ENCODE measurements at regions not wholly inside any gene's neighbourhood (a gene's known extent, or its start where the extent isn't known, plus 50 kb on each side); places are given as distances from the start of the nearest gene placed in this dataset.
A peak's percentile ranks its signal among the peaks of the same experiment; 100 is the strongest.

GRCh38 chr3:161555320-161555719 is 58.7 kb downstream of the OTOL1 start:
- H3K27ac ChIP-seq, result no peak overlapping the region
- DNase-seq, result no peak

GRCh38 chr3:161556533-161556932 is 59.9 kb downstream of the OTOL1 start:
- Histone ChIP-seq H3K27ac (no peak overlapping the region), H3K27me3 (no peaks in the 10 kb centered on the region), H3K4me1 (0 out of 2 replicates have a peak, but pooled peaks cover 6% of the 10 kb centered on the region), H3K9me3 (replicated peaks) (no peaks in the 10 kb centered on the region), H3K36me3 (no peaks in the 10 kb centered on the region), H3K4me3 (no peak overlapping the region)
- peak in 1 of 2 experiments; percentile 14 for DNase-seq

More at GRCh38 chr3:161555320-161555719, 58.7 kb downstream of the OTOL1 start:
- H3K36me3 ChIP-seq, result no peaks in the 10 kb centered on the region
- 0 out of 2 replicates have a peak, but pooled peaks cover 6% of the 10 kb centered on the region for H3K4me1 ChIP-seq
- no peaks in the 10 kb centered on the region for H3K9me3 ChIP-seq (replicated peaks)
- no peak overlapping the region for H3K4me3 ChIP-seq
- H3K27me3 ChIP-seq, result no peaks in the 10 kb centered on the region

- Histone ChIP-seq H3K4me1 (0 out of 2 replicates have a peak, but pooled peaks cover 6% of the 10 kb centered on the region), H3K9me3 (replicated peaks) (no peaks in the 10 kb centered on the region), H3K4me3 (no peak overlapping the region), H3K27me3 (no peaks in the 10 kb centered on the region), H3K36me3 (no peaks in the 10 kb centered on the region), H3K27ac (no peak overlapping the region)
- no peak for DNase-seq
These were observed 60.3 kb downstream of the OTOL1 start for GRCh38 chr3:161556941-161557340.

- Histone ChIP-seq H3K27ac (no peak overlapping the region), H3K4me1 (0 out of 2 replicates have a peak, but pooled peaks cover 6% of the 10 kb centered on the region), H3K4me3 (no peak overlapping the region), H3K27me3 (no peaks in the 10 kb centered on the region), H3K36me3 (no peaks in the 10 kb centered on the region), H3K9me3 (replicated peaks) (no peaks in the 10 kb centered on the region)
- DNase-seq, result no peak
These were observed 61.0 kb downstream of the OTOL1 start for GRCh38 chr3:161557445-161558150.

- no peak overlapping the region for H3K4me3 ChIP-seq
- H3K9me3 ChIP-seq (replicated peaks), result no peaks in the 10 kb centered on the region
- DNase-seq, result no peak
- no peaks in the 10 kb centered on the region for H3K36me3 ChIP-seq
- no peak overlapping the region for H3K27ac ChIP-seq
- 0 out of 2 replicates have a peak, but pooled peaks cover 6% of the 10 kb centered on the region for H3K4me1 ChIP-seq
- H3K27me3 ChIP-seq, result no peaks in the 10 kb centered on the region
These were observed 61.6 kb downstream of the OTOL1 start for GRCh38 chr3:161558236-161558635.

GRCh38 chr3:161559177-161559998 is 62.8 kb downstream of the OTOL1 start:
- peak; percentile 7 to 70 for DNase-seq

GRCh38 chr3:161560008-161560637 is 63.5 kb downstream of the OTOL1 start:
- DNase-seq, result peak; percentile 43 to 76
- Histone ChIP-seq H3K36me3 (no peaks in the 10 kb centered on the region), H3K27me3 (no peaks in the 10 kb centered on the region), H3K4me3 (no peak overlapping the region), H3K9me3 (replicated peaks) (no peaks in the 10 kb centered on the region), H3K4me1 (0 out of 2 replicates have a peak, but pooled peaks cover 6% of the 10 kb centered on the region), H3K27ac (no peak overlapping the region)

More at GRCh38 chr3:161559177-161559998, 62.8 kb downstream of the OTOL1 start:
- H3K9me3 ChIP-seq (replicated peaks), result no peaks in the 10 kb centered on the region
- H3K4me3 ChIP-seq, result no peak overlapping the region
- 0 out of 2 replicates have a peak, but pooled peaks cover 6% of the 10 kb centered on the region for H3K4me1 ChIP-seq
- H3K27ac ChIP-seq, result no peak overlapping the region
- H3K27me3 ChIP-seq, result no peaks in the 10 kb centered on the region
- H3K36me3 ChIP-seq, result no peaks in the 10 kb centered on the region

GRCh38 chr3:161567577-161568361 is 71.2 kb downstream of the OTOL1 start:
- no peaks in the 10 kb centered on the region for H3K36me3 ChIP-seq
- no peak for DNase-seq
- no peaks in the 10 kb centered on the region for H3K27me3 ChIP-seq
- H3K27ac ChIP-seq, result no peak overlapping the region
- no peaks in the 10 kb centered on the region for H3K9me3 ChIP-seq (replicated peaks)
- no peak overlapping the region for H3K4me3 ChIP-seq
- H3K4me1 ChIP-seq, result no peaks in the 10 kb centered on the region

GRCh38 chr3:161568671-161569070 is 72.1 kb downstream of the OTOL1 start:
- H3K36me3 ChIP-seq, result no peaks in the 10 kb centered on the region
- H3K4me3 ChIP-seq, result no peak overlapping the region
- no peaks in the 10 kb centered on the region for H3K9me3 ChIP-seq (replicated peaks)
- H3K27ac ChIP-seq, result no peak overlapping the region
- no peaks in the 10 kb centered on the region for H3K4me1 ChIP-seq
- DNase-seq, result no peak
- H3K27me3 ChIP-seq, result no peaks in the 10 kb centered on the region

- H3K36me3 ChIP-seq, result no peaks in the 10 kb centered on the region
- H3K27me3 ChIP-seq, result no peaks in the 10 kb centered on the region
- no peak for DNase-seq
- no peaks in the 10 kb centered on the region for H3K9me3 ChIP-seq (replicated peaks)
- no peak overlapping the region for H3K27ac ChIP-seq
- H3K4me3 ChIP-seq, result no peak overlapping the region
- no peaks in the 10 kb centered on the region for H3K4me1 ChIP-seq
These were observed 75.3 kb downstream of the OTOL1 start for GRCh38 chr3:161571951-161572350.

GRCh38 chr3:161573136-161573535 is 76.5 kb downstream of the OTOL1 start:
- Histone ChIP-seq H3K27me3 (no peaks in the 10 kb centered on the region), H3K4me1 (no peaks in the 10 kb centered on the region), H3K36me3 (no peaks in the 10 kb centered on the region), H3K9me3 (replicated peaks) (no peaks in the 10 kb centered on the region), H3K27ac (no peak overlapping the region), H3K4me3 (no peak overlapping the region)
- DNase-seq, result no peak

- no peak overlapping the region for H3K27ac ChIP-seq
- H3K27me3 ChIP-seq, result no peaks in the 10 kb centered on the region
- no peaks in the 10 kb centered on the region for H3K4me1 ChIP-seq
- DNase-seq, result no peak
- no peak overlapping the region for H3K4me3 ChIP-seq
- no peaks in the 10 kb centered on the region for H3K9me3 ChIP-seq (replicated peaks)
- H3K36me3 ChIP-seq, result no peaks in the 10 kb centered on the region
These were observed 79.3 kb downstream of the OTOL1 start for GRCh38 chr3:161575901-161576300.

- Histone ChIP-seq H3K27me3 (no peaks in the 10 kb centered on the region), H3K4me1 (no peaks in the 10 kb centered on the region), H3K9me3 (replicated peaks) (no peaks in the 10 kb centered on the region), H3K36me3 (no peaks in the 10 kb centered on the region), H3K4me3 (no peak overlapping the region), H3K27ac (no peak overlapping the region)
- DNase-seq, result no peak
These were observed 79.7 kb downstream of the OTOL1 start for GRCh38 chr3:161576311-161576710.

GRCh38 chr3:161576714-161577510 is 80.3 kb downstream of the OTOL1 start:
- Histone ChIP-seq H3K36me3 (no peaks in the 10 kb centered on the region), H3K9me3 (replicated peaks) (no peaks in the 10 kb centered on the region), H3K4me1 (no peaks in the 10 kb centered on the region), H3K27me3 (no peaks in the 10 kb centered on the region), H3K4me3 (no peak overlapping the region), H3K27ac (no peak overlapping the region)
- no peak for DNase-seq
